Right lobe of liver (tissue), 4 donors: ENCODE measurements at regions not wholly inside any gene's neighbourhood (a gene's known extent, or its start where the extent isn't known, plus 50 kb on each side); places are given as distances from the start of the nearest gene placed in this dataset.

ENCODE experiments used
- POLR2A ChIP-seq: fragments of 450-650 bp; IDR thresholded peaks from one replicate; pipeline ENCODE4 v1.6.1; 2017; ENCODE audit warnings: antibody characterized with exemption, mild to moderate bottlenecking
- TF ChIP-seq, protein P1 (sequence below), 4 donors: fragments of 200-600 bp in 3 of 4; fragments of 450-650 bp in 1 of 4; IDR thresholded peaks; one replicate each; pipeline versions ENCODE4 v1.5.1 to v1.8.0; 2016 to 2022; ENCODE audit warnings: antibody characterized with exemption in 4 of 4, mild to moderate bottlenecking in 2 of 4
- donor health status: DM: no; HTN: no; CAD: no.
- donor health status: DM: no; HTN: no; CAD: no.
- donor health status: DM: no; HTN: yes; CAD: no.

DNA sequence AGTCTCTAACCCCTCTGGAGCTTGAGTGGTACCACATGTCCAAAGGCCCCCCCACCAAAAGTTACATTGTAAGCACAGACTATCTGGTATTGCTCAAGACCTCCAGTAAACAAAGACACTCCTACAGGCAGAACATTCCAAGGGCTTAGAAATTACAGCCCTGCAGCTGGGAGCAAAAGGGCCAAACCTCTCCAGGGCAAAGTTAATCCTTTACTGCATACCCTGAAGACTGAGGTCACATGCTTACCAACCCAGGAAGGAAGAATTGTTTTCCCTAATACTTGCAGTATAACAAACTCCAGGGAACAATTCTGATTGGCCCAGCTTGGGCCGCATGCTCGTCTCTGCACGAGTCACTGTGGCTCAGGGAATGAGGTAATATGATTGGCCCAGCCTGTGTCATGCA lies 266.1 kb upstream of the NR2F2 start:
- TF ChIP-seq, protein P1, sequence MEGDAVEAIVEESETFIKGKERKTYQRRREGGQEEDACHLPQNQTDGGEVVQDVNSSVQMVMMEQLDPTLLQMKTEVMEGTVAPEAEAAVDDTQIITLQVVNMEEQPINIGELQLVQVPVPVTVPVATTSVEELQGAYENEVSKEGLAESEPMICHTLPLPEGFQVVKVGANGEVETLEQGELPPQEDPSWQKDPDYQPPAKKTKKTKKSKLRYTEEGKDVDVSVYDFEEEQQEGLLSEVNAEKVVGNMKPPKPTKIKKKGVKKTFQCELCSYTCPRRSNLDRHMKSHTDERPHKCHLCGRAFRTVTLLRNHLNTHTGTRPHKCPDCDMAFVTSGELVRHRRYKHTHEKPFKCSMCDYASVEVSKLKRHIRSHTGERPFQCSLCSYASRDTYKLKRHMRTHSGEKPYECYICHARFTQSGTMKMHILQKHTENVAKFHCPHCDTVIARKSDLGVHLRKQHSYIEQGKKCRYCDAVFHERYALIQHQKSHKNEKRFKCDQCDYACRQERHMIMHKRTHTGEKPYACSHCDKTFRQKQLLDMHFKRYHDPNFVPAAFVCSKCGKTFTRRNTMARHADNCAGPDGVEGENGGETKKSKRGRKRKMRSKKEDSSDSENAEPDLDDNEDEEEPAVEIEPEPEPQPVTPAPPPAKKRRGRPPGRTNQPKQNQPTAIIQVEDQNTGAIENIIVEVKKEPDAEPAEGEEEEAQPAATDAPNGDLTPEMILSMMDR (IDR thresholded peaks at IDR 0.05) = no peak
- no peak for TF ChIP-seq POLR2A
